AG10803 (cell line): ENCODE measurements at regions not wholly inside any gene's neighbourhood (a gene's known extent, or its start where the extent isn't known, plus 50 kb on each side); places are given as distances from the start of the nearest gene placed in this dataset.

Source experiments
- DNase-seq: peaks from one replicate; pipeline ENCODE4 v3.0.0; 2010; ENCODE audit warnings: low read depth
- H3K4me3 ChIP-seq: 2 replicates; pipeline ENCODE4 v1.5.1; 2011; ENCODE audit warnings: mild to moderate bottlenecking, low read length, control low read depth
- TF ChIP-seq, protein P1 (sequence below): conservative IDR thresholded peaks from 2 replicates; pipeline ENCODE4 v1.5.1; 2011; ENCODE audit warnings: mild to moderate bottlenecking, low read length, control low read depth, inconsistent platforms

DNA sequence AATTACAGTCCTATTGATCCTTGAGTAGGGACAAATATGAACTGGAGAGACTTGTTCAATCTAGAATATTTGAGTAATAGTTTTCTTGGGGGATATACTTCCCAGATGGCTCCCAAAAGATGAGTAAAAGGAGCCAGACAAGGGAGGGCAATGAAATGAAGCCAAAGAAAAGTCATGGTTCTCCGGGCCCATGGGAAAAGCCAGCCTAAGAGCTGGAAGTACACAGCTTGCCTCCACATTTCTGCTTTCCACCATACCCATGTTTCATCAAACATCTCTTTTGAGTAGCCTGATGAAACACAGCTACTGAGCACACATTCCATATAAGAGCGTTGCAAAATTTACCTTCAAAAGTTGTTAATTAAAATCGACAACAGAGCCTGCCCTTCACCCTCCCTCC, 535.0 kb upstream of the FZD8 start:
- TF ChIP-seq, protein P1, sequence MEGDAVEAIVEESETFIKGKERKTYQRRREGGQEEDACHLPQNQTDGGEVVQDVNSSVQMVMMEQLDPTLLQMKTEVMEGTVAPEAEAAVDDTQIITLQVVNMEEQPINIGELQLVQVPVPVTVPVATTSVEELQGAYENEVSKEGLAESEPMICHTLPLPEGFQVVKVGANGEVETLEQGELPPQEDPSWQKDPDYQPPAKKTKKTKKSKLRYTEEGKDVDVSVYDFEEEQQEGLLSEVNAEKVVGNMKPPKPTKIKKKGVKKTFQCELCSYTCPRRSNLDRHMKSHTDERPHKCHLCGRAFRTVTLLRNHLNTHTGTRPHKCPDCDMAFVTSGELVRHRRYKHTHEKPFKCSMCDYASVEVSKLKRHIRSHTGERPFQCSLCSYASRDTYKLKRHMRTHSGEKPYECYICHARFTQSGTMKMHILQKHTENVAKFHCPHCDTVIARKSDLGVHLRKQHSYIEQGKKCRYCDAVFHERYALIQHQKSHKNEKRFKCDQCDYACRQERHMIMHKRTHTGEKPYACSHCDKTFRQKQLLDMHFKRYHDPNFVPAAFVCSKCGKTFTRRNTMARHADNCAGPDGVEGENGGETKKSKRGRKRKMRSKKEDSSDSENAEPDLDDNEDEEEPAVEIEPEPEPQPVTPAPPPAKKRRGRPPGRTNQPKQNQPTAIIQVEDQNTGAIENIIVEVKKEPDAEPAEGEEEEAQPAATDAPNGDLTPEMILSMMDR, result no peak
- H3K4me3 ChIP-seq, result no peak overlapping the region
- DNase-seq, result peak; percentile 74

DNA sequence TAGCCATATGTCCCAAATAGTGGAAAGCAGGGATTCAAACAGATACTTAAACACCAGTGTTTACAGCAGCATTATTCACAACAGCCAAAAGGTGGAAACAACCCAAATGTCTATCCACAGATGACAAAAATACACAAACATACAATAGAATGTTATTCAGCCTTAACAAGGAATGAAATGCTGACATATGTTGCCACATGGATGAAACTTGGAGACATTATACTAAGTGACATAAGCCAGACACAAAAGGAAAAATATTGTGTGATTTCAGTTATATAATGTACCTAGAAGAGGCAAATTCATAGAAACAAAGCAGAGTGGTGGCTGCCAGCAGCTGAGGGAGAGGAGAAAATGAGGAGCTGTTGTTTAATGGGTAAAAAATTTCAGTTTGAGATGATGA, 533.9 kb upstream of the FZD8 start:
- TF ChIP-seq, protein P1, result no peak
- DNase-seq, result no peak
- H3K4me3 ChIP-seq, result no peak overlapping the region

DNA sequence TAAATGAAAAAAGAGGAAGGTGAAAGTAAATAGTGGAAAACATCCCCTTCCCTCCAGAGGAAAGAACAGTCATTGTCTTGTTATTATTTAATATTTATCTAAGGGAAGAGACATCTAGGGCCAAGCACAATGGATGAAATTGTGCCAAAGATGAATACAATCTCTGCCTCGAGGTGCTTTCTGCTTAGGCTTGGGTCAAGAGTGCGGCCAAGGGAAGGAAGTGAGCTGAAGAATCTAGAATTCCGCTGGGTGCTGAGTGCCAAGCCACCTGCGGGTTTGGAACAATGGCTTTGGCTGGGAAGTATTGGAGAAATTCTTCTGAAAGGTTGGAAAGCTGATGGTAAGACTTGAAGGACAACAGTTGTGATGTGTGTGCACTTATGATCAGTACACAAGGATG, 531.3 kb upstream of the FZD8 start:
- no peak for DNase-seq
- TF ChIP-seq, protein P1, result no peak
- no peak overlapping the region for H3K4me3 ChIP-seq

DNA sequence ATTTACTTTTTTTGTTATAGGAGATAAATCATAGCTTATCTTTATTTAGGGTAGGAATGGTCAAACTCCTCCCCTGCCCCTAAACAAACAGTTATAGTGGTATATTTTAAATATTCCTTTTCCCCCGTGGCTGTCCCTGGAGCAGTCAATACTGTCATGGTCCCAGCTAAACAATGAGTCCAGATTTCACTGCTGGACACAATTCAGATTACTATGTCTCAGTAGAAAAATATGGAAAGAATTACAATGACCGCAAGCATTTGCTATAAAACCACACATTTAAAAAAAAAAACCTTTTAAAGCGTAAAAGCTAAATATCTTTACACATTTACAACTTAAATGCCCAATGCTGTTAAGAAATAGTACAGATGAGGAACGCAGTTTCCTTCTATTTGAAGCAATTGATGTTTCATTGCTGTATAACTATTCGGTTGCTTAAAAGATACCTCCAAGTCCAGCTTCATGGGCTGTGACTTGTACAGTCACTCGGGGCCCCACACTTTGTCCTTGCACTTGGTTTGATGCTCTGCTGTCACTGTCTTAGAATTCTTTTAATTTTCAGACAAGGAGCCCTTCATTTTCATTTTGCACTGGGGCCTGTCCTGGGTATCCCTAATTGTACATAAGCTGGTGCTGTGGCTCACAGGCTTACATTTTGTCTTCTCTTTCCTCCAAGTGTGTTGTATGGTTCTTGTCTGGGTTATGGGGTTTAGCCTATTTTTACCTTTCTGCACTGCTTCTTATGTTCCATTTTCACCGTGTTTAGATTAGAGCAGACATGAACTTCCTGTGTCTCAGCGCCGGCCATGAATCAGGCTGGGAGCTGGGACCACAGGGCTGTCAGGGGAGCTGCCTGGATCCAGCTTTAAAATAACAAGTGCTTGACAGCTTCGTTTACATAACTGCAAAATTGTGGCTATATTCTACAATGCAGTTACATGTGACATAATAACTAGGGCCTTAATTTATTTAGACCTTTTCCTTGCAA, 530.2 kb upstream of the FZD8 start:
- peak overlapping the region; percentile 2; the same call in 1 of the 2 replicates for H3K4me3 ChIP-seq
- TF ChIP-seq, protein P1, result no peak
- peak; percentile 88 for DNase-seq

DNA sequence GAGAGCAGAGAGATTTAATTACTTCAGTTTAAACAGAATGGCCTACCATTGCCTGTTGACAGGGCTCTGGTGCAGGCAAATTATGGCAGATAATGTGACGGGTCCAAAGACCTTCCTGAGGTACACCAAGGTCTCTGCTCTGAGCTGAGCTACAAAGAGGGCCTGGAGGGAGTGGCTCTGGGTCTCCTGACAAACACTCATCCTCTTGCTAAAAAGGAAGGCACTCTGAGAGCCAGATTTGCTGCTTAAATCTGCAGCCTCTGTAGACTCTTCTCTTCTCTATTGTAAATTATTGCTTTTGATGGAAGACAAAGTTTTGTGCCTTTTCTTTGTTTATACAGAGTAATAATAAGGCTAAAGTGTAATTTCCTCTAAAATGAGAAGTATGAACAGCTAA, 529.5 kb upstream of the FZD8 start:
- TF ChIP-seq, protein P1, result no peak
- peak; percentile 33 for DNase-seq
- no peak overlapping the region for H3K4me3 ChIP-seq

DNA sequence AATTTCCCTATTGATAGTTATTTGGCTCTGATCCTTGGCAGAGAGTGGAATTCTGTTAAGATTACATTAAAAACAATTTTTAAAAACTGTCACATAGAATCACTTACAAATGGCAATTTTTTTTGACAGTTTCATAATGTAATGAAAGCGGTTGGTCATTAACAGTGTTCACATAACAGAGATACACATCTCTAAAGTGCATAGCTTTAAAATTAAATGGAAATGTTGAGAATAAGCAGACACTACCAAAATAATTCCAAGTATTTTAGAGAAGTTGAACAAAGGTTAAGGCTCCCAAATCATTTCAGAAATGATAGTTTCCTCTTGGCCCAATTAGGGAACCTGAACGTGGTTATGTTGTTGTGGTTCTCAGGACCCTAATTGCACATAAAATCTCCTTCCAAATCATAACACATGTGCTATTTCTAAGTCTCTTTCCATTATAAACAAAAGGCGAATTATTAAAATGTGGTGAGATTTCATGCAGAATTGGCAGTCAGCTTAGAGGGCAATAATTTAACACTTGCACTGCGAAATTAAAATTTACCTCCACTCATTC, 528.9 kb upstream of the FZD8 start:
- TF ChIP-seq, protein P1, result no peak
- no peak overlapping the region for H3K4me3 ChIP-seq
- DNase-seq, result peak; percentile 66
